Spinal cord (tissue), 9 donors: ENCODE measurements at regions not wholly inside any gene's neighbourhood (a gene's known extent, or its start where the extent isn't known, plus 50 kb on each side); places are given as distances from the start of the nearest gene placed in this dataset.
A peak's percentile ranks its signal among the peaks of the same experiment; 100 is the strongest.
"Not testable (repeated sequence)": the region's sequence is repeated elsewhere in the genome, so short reads cannot be mapped to it uniquely, and the experiment has no call there.

ENCODE experiments used
- DNase-seq, 6 donors: peaks; one replicate each; pipeline versions ENCODE4 v3.0.0 to v3.0.0-alpha.2; 2013 to 2015; ENCODE audit warnings: low spot score in 6 of 6, low read depth in 4 of 6
- H3K27ac ChIP-seq: one replicate; pipeline ENCODE4 v1.5.1; 2013; ENCODE audit warnings: low read depth, low read length, control low read depth
- H3K27me3 ChIP-seq: one replicate; pipeline ENCODE4 v1.6.1; 2013; ENCODE audit warnings: low read length; ENCODE audit not compliant: control insufficient read depth, insufficient read depth
- H3K36me3 ChIP-seq: one replicate; pipeline ENCODE4 v1.6.1; 2013; ENCODE audit warnings: low read length; ENCODE audit not compliant: control insufficient read depth, insufficient read depth
- H3K4me1 ChIP-seq: one replicate; pipeline ENCODE4 v1.6.1; 2013; ENCODE audit warnings: low read length; ENCODE audit not compliant: control insufficient read depth, insufficient read depth
- H3K4me3 ChIP-seq: one replicate; pipeline ENCODE4 v1.5.1; 2013; ENCODE audit warnings: low read depth, low read length, control low read depth
- H3K9me3 ChIP-seq: one replicate; pipeline ENCODE4 v1.6.1; 2013; ENCODE audit warnings: low read length; ENCODE audit not compliant: control insufficient read depth, insufficient read depth
- WGBS: methylation state at CpG from one replicate; pipeline ENCODE4 v1.1.5; 2013; ENCODE audit warnings: missing lambda C conversion rate; ENCODE audit not compliant: insufficient coverage; 5-methylcytosine and 5-hydroxymethylcytosine counted together
- donor health status: healthy.

DNA sequence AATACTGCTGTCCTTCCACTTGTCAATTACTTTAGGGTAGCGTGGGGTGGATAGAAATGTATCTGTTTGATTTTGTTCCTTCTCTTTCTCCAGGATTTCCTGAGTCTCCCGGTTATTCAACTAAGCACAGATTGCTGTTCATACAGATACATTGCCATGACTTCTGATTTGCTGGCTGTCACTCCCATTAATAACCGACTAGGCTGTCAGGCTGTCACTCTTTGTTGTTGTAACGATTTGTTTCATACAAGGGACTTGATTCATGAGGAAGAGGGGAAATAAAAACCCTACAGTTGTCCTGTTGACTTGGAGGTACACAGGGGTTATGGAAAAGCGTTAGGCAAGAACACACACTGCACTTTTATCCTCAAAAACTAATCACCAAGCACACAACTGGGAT, 302.7 kb upstream of the SMIM21 start:
- H3K27me3 ChIP-seq: no peaks in the 10 kb centered on the region
- no peak overlapping the region for H3K27ac ChIP-seq
- peaks cover 4% of the 10 kb centered on the region for H3K4me1 ChIP-seq
- H3K4me3 ChIP-seq: no peak overlapping the region
- H3K36me3 ChIP-seq: no peaks in the 10 kb centered on the region
- H3K9me3 ChIP-seq: no peaks in the 10 kb centered on the region
- no peak for DNase-seq
- WGBS: no CpG with 5 or more reads among the region's 5 CpGs

DNA sequence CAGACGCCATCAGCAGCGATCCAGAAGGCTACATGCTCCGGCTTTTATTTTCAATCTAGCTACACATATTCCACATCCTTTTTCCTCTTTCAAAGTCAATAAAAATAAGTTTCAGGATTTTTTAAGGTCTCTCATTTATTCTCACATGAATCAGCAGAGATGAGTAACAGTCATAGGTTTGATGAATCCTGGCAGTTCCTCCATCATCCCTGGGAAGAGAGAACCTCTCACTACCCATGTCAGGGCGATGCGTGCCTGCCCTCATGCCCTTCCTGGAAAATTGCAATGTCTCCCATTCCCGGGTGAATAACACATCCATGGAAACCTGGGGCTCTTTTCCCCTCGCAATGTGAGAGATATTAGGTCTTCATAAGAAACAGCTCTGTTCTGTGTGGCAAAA, 301.1 kb upstream of the SMIM21 start:
- DNase-seq: no peak
- H3K27ac ChIP-seq: no peak overlapping the region
- H3K27me3 ChIP-seq: no peaks in the 10 kb centered on the region
- H3K9me3 ChIP-seq: no peaks in the 10 kb centered on the region
- 96% methylated on average over 3 of the region's 7 CpGs for WGBS
- no peaks in the 10 kb centered on the region for H3K36me3 ChIP-seq
- peaks cover 4% of the 10 kb centered on the region for H3K4me1 ChIP-seq
- H3K4me3 ChIP-seq: no peak overlapping the region

DNA sequence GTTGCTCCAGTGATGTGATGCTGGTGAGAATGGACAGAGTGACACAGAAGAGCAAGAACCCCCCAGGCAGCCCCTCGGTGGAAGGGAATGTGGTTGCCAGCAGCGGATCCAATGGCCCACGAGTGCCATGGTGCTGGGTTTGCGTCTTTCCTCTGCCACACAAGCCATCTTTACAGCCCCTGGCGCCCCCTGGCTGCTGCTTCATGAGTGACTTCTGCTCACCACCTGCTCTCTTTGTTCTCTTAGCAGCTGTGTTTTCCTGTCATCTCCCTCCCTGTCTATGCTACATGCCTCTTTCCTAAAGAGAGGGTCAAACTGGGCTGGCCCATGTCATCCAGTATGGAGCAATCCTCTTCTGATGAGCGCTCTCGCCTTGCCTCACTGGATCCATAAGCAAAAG, 300.0 kb upstream of the SMIM21 start:
- Histone ChIP-seq H3K4me3 (no peak overlapping the region), H3K9me3 (no peaks in the 10 kb centered on the region), H3K27ac (no peak overlapping the region), H3K27me3 (no peaks in the 10 kb centered on the region), H3K36me3 (no peaks in the 10 kb centered on the region), H3K4me1 (peaks cover 4% of the 10 kb centered on the region)
- DNase-seq: peak in 2 of 6 donors; percentile 29 to 71
- 56% methylated on average over 6 of the region's 7 CpGs for WGBS

DNA sequence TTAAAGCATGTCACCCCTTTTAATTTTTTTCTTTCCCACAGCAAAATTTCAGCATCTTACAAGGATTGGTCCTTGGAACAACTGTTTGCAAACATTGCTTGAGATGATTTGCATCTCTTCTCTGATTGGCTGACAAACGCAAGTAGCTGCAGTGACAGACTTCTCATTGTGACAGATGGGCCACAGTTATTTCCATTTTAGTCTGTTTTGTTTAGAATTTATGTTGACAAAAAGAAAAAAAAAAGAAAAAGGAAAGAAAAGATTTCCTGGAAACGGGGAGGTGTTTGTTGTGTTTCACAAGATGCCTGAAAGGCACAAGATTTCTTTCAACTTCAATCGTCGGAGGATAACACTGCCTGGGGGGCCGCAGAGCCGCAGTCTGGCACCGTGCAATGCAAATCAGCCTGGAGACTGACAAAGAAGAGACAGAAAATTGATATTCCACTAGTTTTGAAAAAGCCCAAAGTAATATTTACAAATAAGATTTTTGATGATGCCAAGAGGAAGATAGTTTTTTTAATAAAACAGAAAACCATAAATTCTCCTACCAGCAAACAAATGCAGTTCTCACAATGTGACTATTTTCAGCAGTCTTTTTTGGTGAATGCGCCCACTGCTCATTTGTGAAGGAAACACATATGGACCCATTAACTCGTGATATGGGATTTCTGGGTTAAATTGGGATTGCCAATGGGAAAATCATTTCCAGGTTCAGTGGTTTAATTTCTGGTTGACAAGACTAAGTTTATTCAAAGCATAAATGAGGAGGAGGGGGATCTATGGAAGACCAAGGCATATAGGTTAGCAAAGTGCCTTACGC, 296.2 kb upstream of the SMIM21 start:
- peak in 5 of 6 donors; percentile 6 to 93 (median 13) for DNase-seq
- H3K27me3 ChIP-seq: no peaks in the 10 kb centered on the region

DNA sequence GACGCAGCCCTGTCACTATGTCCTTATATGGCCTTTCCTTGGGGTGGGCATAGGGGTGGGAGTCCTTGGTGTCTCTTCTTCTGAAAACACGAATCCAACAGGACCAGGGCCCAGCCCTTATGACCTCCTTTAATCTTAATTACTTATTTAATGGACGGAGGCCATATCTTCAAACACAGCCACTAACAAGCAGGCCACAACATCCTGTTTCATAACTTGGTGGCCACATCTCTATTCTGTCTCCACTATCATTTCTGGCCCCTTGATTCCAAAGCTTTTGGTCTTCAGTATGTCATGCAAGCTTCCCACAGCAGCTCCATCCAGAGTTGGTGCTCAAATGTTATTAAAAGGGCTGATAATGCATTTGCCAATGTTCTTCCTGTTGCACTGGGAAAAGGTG, 287.3 kb upstream of the SMIM21 start:
- Histone ChIP-seq H3K4me3 (no peak overlapping the region), H3K27ac (no peak overlapping the region), H3K4me1 (no peaks in the 10 kb centered on the region), H3K9me3 (no peaks in the 10 kb centered on the region), H3K27me3 (no peaks in the 10 kb centered on the region), H3K36me3 (no peaks in the 10 kb centered on the region)
- 80% methylated on average over 1 of the region's 3 CpGs for WGBS
- DNase-seq: no peak

More for the DNA sequence above, 296.2 kb upstream of the SMIM21 start:
- Histone ChIP-seq H3K36me3 (no peaks in the 10 kb centered on the region), H3K27ac (no peak overlapping the region), H3K4me3 (peak overlapping the region; percentile 16), H3K4me1 (peaks cover 4% of the 10 kb centered on the region), H3K9me3 (no peaks in the 10 kb centered on the region)
- 16% methylated on average over 5 of the region's 10 CpGs for WGBS

DNA sequence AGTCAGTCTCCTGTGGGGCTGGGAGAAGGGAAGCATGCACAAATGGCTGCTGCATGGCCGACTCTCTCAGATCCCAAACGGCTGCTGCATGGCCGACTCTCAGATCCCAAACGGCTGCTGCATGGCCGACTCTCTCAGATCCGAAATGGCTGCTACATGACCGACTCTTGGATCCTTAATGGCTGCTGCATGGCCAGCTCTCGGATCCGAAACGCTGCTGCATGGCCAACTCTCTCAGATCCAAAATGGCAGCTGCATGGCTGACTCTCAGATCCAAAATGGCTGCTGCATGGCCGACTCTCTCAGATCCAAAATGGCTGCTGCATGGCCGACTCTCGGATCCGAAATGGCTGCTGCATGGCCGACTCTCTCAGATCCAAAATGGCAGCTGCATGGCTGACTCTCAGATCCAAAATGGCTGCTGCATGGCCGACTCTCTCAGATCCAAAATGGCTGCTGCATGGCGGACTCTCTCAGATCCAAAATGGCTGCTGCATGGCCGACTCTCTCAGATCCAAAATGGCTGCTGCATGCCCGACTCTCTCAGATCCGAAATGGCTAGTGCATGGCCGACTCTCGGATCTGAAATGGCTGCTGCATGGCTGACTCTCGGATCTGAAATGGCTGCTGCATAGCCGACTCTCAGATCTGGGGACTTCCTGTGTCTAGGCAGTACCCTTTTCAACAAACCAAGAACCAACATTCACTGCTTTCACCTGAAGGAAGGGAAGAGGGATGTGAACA, 284.8 kb upstream of the SMIM21 start:
- not testable (repeated sequence) for DNase-seq, H3K36me3 ChIP-seq, H3K4me3 ChIP-seq, H3K27ac ChIP-seq, H3K9me3 ChIP-seq, H3K27me3 ChIP-seq, H3K4me1 ChIP-seq
- 92% methylated on average over 22 of the region's 24 CpGs for WGBS

DNA sequence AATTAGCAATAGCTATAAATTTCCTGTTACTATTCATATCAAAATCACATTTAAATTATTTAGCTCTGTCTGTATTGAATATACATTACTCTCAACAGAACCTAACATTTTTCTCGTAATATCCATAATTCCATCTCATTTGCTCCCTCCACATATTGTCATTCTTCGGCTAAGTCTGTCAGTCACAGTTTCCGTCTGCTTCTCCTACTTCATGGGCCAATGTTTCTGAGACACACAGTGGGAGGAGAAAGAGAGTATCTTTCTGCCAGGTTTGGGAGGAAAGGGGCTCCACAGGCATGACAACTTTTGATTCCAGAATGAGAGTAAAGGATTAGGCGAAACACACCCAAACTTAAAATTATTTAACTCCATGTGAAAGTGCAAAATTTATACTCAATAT, 273.1 kb upstream of the SMIM21 start:
- no peak overlapping the region for H3K27ac ChIP-seq
- peak in 1 of 6 donors; percentile 51 for DNase-seq
- H3K27me3 ChIP-seq: no peaks in the 10 kb centered on the region
- no peaks in the 10 kb centered on the region for H3K36me3 ChIP-seq
- 88% methylated on average over 1 of the region's 4 CpGs for WGBS
- no peak overlapping the region for H3K4me3 ChIP-seq
- no peaks in the 10 kb centered on the region for H3K4me1 ChIP-seq
- H3K9me3 ChIP-seq: peaks cover 4% of the 10 kb centered on the region

DNA sequence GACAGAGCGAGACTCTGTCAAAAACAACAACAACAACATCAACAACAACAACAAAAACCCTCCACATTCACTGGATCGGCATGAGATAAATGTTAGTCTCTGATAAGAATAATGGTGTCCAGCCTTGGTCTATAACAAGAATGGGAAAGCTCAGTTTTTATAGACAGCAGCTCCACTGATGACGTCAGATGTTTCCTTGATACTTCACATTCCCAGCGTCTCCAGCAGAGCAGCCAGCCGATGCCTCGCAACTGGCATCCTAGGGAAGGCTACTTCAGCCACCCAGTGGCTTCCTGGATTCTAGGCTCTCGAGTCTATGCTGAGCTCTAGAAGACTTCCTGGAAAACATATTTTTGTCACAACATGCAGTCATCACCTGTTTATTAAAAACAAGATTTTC, 271.4 kb upstream of the SMIM21 start:
- Histone ChIP-seq H3K27ac (no peak overlapping the region), H3K36me3 (no peaks in the 10 kb centered on the region), H3K4me1 (no peaks in the 10 kb centered on the region), H3K27me3 (no peaks in the 10 kb centered on the region), H3K4me3 (no peak overlapping the region), H3K9me3 (peaks cover 4% of the 10 kb centered on the region)
- no peak for DNase-seq
- WGBS: 82% methylated on average over 5 of the region's 7 CpGs

DNA sequence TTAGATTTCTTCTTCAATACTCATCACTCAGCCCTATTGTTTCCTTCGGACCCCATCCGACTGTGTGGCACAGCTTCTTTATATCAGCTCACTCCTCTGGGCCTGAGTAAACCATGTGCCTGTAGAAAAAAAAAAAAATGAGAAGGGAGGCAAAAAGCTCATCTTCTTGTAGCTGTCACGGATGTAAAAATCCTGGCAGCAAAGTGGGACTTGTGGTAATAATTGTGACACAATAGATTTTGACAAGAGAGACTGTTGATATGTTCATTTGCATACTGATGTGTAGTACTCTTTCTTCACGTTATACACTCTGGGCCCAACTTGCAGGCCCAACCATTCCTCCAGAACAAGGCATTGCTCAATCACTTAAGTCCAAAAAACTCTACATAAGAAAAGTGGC, 270.0 kb upstream of the SMIM21 start:
- Histone ChIP-seq H3K36me3 (no peaks in the 10 kb centered on the region), H3K27me3 (no peaks in the 10 kb centered on the region), H3K27ac (no peak overlapping the region), H3K9me3 (peaks cover under 1% of the 10 kb centered on the region), H3K4me3 (no peak overlapping the region), H3K4me1 (no peaks in the 10 kb centered on the region)
- WGBS: no CpG with 5 or more reads among the region's 4 CpGs
- DNase-seq: no peak

DNA sequence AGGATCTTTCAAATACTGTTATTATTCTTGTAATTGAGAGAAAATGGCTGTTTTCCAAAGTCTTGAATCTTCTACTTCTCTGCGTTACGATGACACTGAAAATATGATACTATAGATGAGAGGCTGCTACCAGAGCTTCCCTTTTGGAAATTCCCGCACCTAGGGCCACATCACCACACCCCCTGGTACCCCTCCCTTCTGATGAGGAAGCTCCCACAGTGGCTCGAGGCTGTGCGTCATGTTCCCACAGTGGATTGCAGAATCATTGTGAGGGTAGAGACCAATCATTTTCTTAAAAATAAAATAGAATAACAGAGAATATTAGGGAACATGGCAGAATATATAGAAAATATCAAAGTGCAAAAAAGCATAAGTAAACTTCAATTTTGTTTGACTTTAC, 268.9 kb upstream of the SMIM21 start:
- Histone ChIP-seq H3K27ac (no peak overlapping the region), H3K9me3 (no peaks in the 10 kb centered on the region), H3K36me3 (no peaks in the 10 kb centered on the region), H3K27me3 (no peaks in the 10 kb centered on the region), H3K4me3 (no peak overlapping the region), H3K4me1 (no peaks in the 10 kb centered on the region)
- DNase-seq: no peak
- no CpG with 5 or more reads among the region's 5 CpGs for WGBS
